Kidney (tissue), 13 donors: ENCODE measurements at regions not wholly inside any gene's neighbourhood (a gene's known extent, or its start where the extent isn't known, plus 50 kb on each side); places are given as distances from the start of the nearest gene placed in this dataset.

Experiments
- DNase-seq, 5 donors: peaks; one replicate each; pipeline ENCODE4 v3.0.0-alpha.2; 2013 to 2020
- FAIRE-seq: peaks from 2 replicates; lab custom pipeline; 2012; peaks lifted over from hg19 to GRCh38; lab: Jason Lieb, UNC
- H3K27ac ChIP-seq, 2 donors: one replicate each; pipeline ENCODE4 v1.7.0; 2013; ENCODE audit warnings: low read depth in 2 of 2, low read length in 2 of 2, inconsistent platforms in 1 of 2
- H3K27me3 ChIP-seq: one replicate; pipeline ENCODE4 v1.7.1; 2013; ENCODE audit warnings: low read length, inconsistent platforms; ENCODE audit not compliant: control insufficient read depth, insufficient read depth
- H3K36me3 ChIP-seq, 3 donors: one replicate each; pipeline versions ENCODE4 v1.7.0 to v1.7.1; 2013; ENCODE audit warnings: low read length in 3 of 3, control low read depth in 1 of 3, inconsistent platforms in 1 of 3; ENCODE audit not compliant: insufficient read depth in 3 of 3, control insufficient read depth in 2 of 3
- H3K4me1 ChIP-seq, 3 donors: one replicate each; pipeline versions ENCODE4 v1.7.0 to v1.7.1; 2013; ENCODE audit warnings: low read length in 3 of 3, inconsistent platforms in 1 of 3, low read depth in 1 of 3; ENCODE audit not compliant: control insufficient read depth in 2 of 3, insufficient read depth in 2 of 3
- H3K4me3 ChIP-seq, 3 donors: one replicate each; pipeline versions ENCODE4 v1.7.0 to v1.8.1; 2013; ENCODE audit warnings: low read length in 3 of 3, control low read depth in 1 of 3, inconsistent platforms in 1 of 3
- H3K9ac ChIP-seq, 3 donors: one replicate each; pipeline versions ENCODE4 v1.7.0 to v1.7.1; 2013; ENCODE audit warnings: low read length in 3 of 3, control low read depth in 1 of 3, inconsistent platforms in 1 of 3
- H3K9me3 ChIP-seq, 3 donors: one replicate each; pipeline versions ENCODE4 v1.7.0 to v1.7.1; 2013; ENCODE audit warnings: low read length in 3 of 3, control low read depth in 1 of 3, inconsistent platforms in 1 of 3; ENCODE audit not compliant: control insufficient read depth in 2 of 3, insufficient read depth in 1 of 3
- intact Hi-C: fragments of 100-400 bp; cut with DNase I; formaldehyde crosslinking; loops from one replicate; pipeline ENCODE4 v1.11.1; 2022
- TF ChIP-seq, protein P1 (sequence below): IDR thresholded peaks from 3 replicates; pipeline ENCODE4 v1.5.1; 2012; ENCODE audit warnings: mild to moderate bottlenecking, moderate library complexity, borderline replicate concordance; ENCODE audit not compliant: insufficient read depth; ENCODE audit errors: extremely low read depth
- donor health status: control.
- donor health status: control.
- donor health status: control.
- donor health status: control.
- donor health status: control.
- donor health status: DM: yes; HTN: yes; CAD: no.
- donor health status: Normal renal cell carcinoma (clear cell type).

- TF ChIP-seq, protein P1, sequence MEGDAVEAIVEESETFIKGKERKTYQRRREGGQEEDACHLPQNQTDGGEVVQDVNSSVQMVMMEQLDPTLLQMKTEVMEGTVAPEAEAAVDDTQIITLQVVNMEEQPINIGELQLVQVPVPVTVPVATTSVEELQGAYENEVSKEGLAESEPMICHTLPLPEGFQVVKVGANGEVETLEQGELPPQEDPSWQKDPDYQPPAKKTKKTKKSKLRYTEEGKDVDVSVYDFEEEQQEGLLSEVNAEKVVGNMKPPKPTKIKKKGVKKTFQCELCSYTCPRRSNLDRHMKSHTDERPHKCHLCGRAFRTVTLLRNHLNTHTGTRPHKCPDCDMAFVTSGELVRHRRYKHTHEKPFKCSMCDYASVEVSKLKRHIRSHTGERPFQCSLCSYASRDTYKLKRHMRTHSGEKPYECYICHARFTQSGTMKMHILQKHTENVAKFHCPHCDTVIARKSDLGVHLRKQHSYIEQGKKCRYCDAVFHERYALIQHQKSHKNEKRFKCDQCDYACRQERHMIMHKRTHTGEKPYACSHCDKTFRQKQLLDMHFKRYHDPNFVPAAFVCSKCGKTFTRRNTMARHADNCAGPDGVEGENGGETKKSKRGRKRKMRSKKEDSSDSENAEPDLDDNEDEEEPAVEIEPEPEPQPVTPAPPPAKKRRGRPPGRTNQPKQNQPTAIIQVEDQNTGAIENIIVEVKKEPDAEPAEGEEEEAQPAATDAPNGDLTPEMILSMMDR, result no peak
- Histone ChIP-seq H3K4me1 (no peaks in the 10 kb centered on the region), H3K9ac (no peak overlapping the region), H3K9me3 (no peaks in the 10 kb centered on the region), H3K27ac (no peak overlapping the region), H3K36me3 (no peaks in the 10 kb centered on the region), H3K4me3 (no peak overlapping the region), H3K27me3 (no peaks in the 10 kb centered on the region)
- no peak for DNase-seq
- FAIRE-seq, result no peak
- intact Hi-C loops, result no loop called here
These were observed 239.0 kb downstream of the OSR1 start for GRCh38 chr2:19119326-19120001.

DNA sequence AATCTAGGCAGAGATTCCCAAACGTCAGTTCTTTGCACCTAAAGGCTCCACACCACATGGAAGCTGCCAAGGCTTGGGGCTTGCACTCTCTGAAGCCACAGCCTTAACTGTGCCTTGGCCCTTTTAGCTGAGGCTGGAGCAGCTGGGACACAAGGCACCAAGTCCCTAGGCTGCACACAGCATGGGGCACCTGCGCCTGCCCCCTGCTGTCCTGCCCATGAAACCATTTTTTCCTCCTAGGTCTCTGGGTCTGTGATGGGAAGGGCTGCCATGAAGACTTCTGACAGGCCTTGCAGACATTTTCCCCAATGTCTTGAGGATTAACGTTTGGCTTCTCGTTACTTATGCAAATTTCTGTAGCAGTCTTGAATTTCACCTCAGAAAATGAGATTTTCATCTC, 241.5 kb downstream of the OSR1 start:
- H3K36me3 ChIP-seq, result no peaks in the 10 kb centered on the region
- DNase-seq, result no peak
- H3K9ac ChIP-seq, result no peak overlapping the region
- H3K4me3 ChIP-seq, result no peak overlapping the region
- H3K27ac ChIP-seq, result no peak overlapping the region
- no peaks in the 10 kb centered on the region for H3K27me3 ChIP-seq
- TF ChIP-seq, protein P1, result no peak
- intact Hi-C loops, result no loop called here
- H3K4me1 ChIP-seq, result no peaks in the 10 kb centered on the region
- FAIRE-seq, result no peak
- no peaks in the 10 kb centered on the region for H3K9me3 ChIP-seq

GRCh38 chr2:19114754-19115231, 243.6 kb downstream of the OSR1 start:
- H3K4me1 ChIP-seq, result no peaks in the 10 kb centered on the region
- FAIRE-seq (no peak), DNase-seq (no peak)
- no peaks in the 10 kb centered on the region for H3K27me3 ChIP-seq
- H3K4me3 ChIP-seq, result no peak overlapping the region
- TF ChIP-seq, protein P1, result no peak
- H3K9ac ChIP-seq, result no peak overlapping the region
- H3K27ac ChIP-seq, result no peak overlapping the region
- no peaks in the 10 kb centered on the region for H3K9me3 ChIP-seq
- H3K36me3 ChIP-seq, result no peaks in the 10 kb centered on the region
- intact Hi-C loops, result no loop called here
